Right lobe of liver (tissue), 4 donors: ENCODE measurements at regions not wholly inside any gene's neighbourhood (a gene's known extent, or its start where the extent isn't known, plus 50 kb on each side); places are given as distances from the start of the nearest gene placed in this dataset.

Experiments used
- CTCF ChIP-seq, 4 donors: fragments of 200-600 bp in 3 of 4; fragments of 450-650 bp in 1 of 4; IDR thresholded peaks; one replicate each; pipeline versions ENCODE4 v1.5.1 to v1.8.0; 2016 to 2022; ENCODE audit warnings: antibody characterized with exemption in 4 of 4, mild to moderate bottlenecking in 2 of 4
- POLR2A ChIP-seq: fragments of 450-650 bp; IDR thresholded peaks from one replicate; pipeline ENCODE4 v1.6.1; 2017; ENCODE audit warnings: antibody characterized with exemption, mild to moderate bottlenecking
- donor health status: DM: no; HTN: no; CAD: no.
- donor health status: DM: no; HTN: no; CAD: no.
- donor health status: DM: no; HTN: yes; CAD: no.

- no peak for TF ChIP-seq CTCF (IDR thresholded peaks at IDR 0.05)
- TF ChIP-seq POLR2A, result no peak
Measured at GRCh38 chr5:12959713-12960112, 984.8 kb downstream of the DNAH5 start.
